Uterus (tissue), 2 donors: ENCODE measurements at regions not wholly inside any gene's neighbourhood (a gene's known extent, or its start where the extent isn't known, plus 50 kb on each side); places are given as distances from the start of the nearest gene placed in this dataset.

Source experiments
- POLR2A ChIP-seq, 2 donors: fragments of 450-650 bp; IDR thresholded peaks; one replicate each; pipeline ENCODE4 v1.6.1; 2016; ENCODE audit warnings: antibody characterized with exemption in 2 of 2, mild to moderate bottlenecking in 1 of 2, moderate library complexity in 1 of 2
- TF ChIP-seq, protein P1 (sequence below), 4 experiments: fragments of 200-600 bp in 2 of 4; fragments of 450-650 bp in 2 of 4; sonication (generic) in 2 of 4; IDR thresholded peaks; one replicate each; pipeline ENCODE4 v1.5.1; 2016 to 2019; ENCODE audit warnings: antibody characterized with exemption in 4 of 4, mild to moderate bottlenecking in 2 of 4, moderate library complexity in 1 of 4

DNA sequence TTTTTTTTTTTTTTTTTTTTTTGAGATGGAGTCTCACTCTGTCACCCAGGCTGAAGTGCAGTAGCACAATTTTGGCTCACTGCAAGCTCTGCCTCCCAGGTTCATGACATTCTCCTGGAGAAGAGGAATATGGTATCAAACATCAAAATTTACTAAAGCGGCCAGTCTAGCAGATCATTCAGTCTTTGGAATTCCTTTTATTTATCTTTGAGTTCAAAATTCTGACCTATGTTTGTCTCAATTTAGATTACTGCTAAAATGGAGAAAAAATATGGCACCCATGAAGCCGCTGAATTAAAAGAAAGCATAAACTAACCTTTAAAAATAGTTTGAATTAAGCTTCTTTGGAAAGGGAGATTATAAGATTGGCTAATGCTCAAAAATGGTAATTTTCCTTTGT is 64.5 kb upstream of the EGLN3 start:
- TF ChIP-seq, protein P1, sequence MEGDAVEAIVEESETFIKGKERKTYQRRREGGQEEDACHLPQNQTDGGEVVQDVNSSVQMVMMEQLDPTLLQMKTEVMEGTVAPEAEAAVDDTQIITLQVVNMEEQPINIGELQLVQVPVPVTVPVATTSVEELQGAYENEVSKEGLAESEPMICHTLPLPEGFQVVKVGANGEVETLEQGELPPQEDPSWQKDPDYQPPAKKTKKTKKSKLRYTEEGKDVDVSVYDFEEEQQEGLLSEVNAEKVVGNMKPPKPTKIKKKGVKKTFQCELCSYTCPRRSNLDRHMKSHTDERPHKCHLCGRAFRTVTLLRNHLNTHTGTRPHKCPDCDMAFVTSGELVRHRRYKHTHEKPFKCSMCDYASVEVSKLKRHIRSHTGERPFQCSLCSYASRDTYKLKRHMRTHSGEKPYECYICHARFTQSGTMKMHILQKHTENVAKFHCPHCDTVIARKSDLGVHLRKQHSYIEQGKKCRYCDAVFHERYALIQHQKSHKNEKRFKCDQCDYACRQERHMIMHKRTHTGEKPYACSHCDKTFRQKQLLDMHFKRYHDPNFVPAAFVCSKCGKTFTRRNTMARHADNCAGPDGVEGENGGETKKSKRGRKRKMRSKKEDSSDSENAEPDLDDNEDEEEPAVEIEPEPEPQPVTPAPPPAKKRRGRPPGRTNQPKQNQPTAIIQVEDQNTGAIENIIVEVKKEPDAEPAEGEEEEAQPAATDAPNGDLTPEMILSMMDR (IDR thresholded peaks at IDR 0.05): no peak
- TF ChIP-seq POLR2A (IDR thresholded peaks at IDR 0.05): no peak
